ENCODE measurements at regions not wholly inside any gene's neighbourhood (a gene's known extent, or its start where the extent isn't known, plus 50 kb on each side); places are given as distances from the start of the nearest gene placed in this dataset.

DNA sequence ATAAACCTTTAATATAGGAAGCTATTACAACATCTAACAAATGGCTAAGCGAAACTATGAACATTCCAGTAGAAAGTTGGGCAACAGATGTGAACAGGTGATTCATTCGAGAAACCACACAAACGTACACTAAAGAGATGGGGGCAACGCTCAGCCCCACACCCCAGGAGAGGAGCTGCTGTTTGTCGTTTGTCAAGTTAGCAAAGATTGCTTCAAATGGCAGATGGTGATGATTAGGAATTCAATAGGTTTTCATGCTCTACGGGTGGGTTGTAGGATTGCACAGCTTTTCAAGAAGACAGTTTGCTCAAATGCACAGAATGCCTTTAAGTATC lies 154.7 kb upstream of the HDAC4 start:
- H3K4me1 Mint-ChIP-seq = peaks cover 10% of the 10 kb centered on the region
- H4K20me1 ChIP-seq (ENCODE audit: insufficient read depth, low read length) = no peaks in the 10 kb centered on the region
- peaks cover 0 to 9% of the 10 kb centered on the region in 2 donors for H3K4me1 ChIP-seq (ENCODE audit: control insufficient read depth in 1 of 2, insufficient read depth in 2 of 2, low read length in 2 of 2)

GRCh38 chr2:239554766-239555570 lies 154.1 kb upstream of the HDAC4 start:
- Histone ChIP-seq H3K9me3 (replicated peaks in 1 of 2; ENCODE audit: control insufficient read depth in 1 of 2, insufficient read depth in 1 of 2, low read length in 2 of 2) (no peaks in the 10 kb centered on the region), H3K27ac (ENCODE audit: low read depth in 1 of 2, low read length in 2 of 2) (no peak overlapping the region), H3K9ac (ENCODE audit: insufficient read depth, low read length, poor library complexity, severe bottlenecking) (no peak overlapping the region), H3K27me3 (ENCODE audit: control insufficient read depth in 2 of 2, insufficient read depth in 2 of 2, low read length in 2 of 2) (no peaks in the 10 kb centered on the region), H4K20me1 (ENCODE audit: insufficient read depth, low read length) (no peaks in the 10 kb centered on the region), H3K79me2 (ENCODE audit: insufficient read depth, low read length) (no peaks in the 10 kb centered on the region), H3K36me3 (replicated peaks in 1 of 2; ENCODE audit: control insufficient read depth in 1 of 2, insufficient read depth in 2 of 2, low read length in 2 of 2) (no peaks in the 10 kb centered on the region), H2AFZ (ENCODE audit: insufficient read depth, low read depth, low read length, poor library complexity, severe bottlenecking) (no peak overlapping the region), H3K4me3 (replicated peaks in 1 of 3; ENCODE audit: low read depth in 2 of 3, low read length in 3 of 3) (no peak overlapping the region), H3K4me1 (ENCODE audit: control insufficient read depth in 1 of 2, insufficient read depth in 2 of 2, low read length in 2 of 2) (peaks cover 0 to 9% of the 10 kb centered on the region in 2 donors), H3K4me2 (replicated peaks; ENCODE audit: extremely low read depth, low read length, poor library complexity, severe bottlenecking) (no peak overlapping the region)
- peaks cover 0 to 1% (median 0%) of the 10 kb centered on the region in 7 donors for H3K9me3 Mint-ChIP-seq
- peaks cover 10% of the 10 kb centered on the region for H3K4me1 Mint-ChIP-seq
- WGBS (ENCODE audit: insufficient coverage) = 74% methylated on average over 3 of the region's 8 CpGs
- H3K27ac Mint-ChIP-seq = peak overlapping the region in 1 of 7 donors; percentile 10
- intact Hi-C loops (cut with micrococcal nuclease) = no loop called here
- no peak overlapping the region for H3K4me3 Mint-ChIP-seq
- no peaks in the 10 kb centered on the region for H3K36me3 Mint-ChIP-seq
- H3K27me3 Mint-ChIP-seq (ENCODE audit: low read depth in 3 of 3) = peaks cover 0 to 13% (median 11%) of the 10 kb centered on the region in 3 donors
- DNase-seq = no peak
- TF ChIP-seq, protein P1, sequence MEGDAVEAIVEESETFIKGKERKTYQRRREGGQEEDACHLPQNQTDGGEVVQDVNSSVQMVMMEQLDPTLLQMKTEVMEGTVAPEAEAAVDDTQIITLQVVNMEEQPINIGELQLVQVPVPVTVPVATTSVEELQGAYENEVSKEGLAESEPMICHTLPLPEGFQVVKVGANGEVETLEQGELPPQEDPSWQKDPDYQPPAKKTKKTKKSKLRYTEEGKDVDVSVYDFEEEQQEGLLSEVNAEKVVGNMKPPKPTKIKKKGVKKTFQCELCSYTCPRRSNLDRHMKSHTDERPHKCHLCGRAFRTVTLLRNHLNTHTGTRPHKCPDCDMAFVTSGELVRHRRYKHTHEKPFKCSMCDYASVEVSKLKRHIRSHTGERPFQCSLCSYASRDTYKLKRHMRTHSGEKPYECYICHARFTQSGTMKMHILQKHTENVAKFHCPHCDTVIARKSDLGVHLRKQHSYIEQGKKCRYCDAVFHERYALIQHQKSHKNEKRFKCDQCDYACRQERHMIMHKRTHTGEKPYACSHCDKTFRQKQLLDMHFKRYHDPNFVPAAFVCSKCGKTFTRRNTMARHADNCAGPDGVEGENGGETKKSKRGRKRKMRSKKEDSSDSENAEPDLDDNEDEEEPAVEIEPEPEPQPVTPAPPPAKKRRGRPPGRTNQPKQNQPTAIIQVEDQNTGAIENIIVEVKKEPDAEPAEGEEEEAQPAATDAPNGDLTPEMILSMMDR (IDR thresholded peaks at IDR 0.05) = no peak

More for the DNA sequence above, 154.7 kb upstream of the HDAC4 start:
- no peak overlapping the region for H3K4me3 Mint-ChIP-seq
- Histone ChIP-seq H3K79me2 (ENCODE audit: insufficient read depth, low read length) (no peaks in the 10 kb centered on the region), H3K36me3 (replicated peaks in 1 of 2; ENCODE audit: control insufficient read depth in 1 of 2, insufficient read depth in 2 of 2, low read length in 2 of 2) (no peaks in the 10 kb centered on the region), H3K27me3 (ENCODE audit: control insufficient read depth in 2 of 2, insufficient read depth in 2 of 2, low read length in 2 of 2) (no peaks in the 10 kb centered on the region), H2AFZ (ENCODE audit: insufficient read depth, low read depth, low read length, poor library complexity, severe bottlenecking) (no peak overlapping the region), H3K27ac (ENCODE audit: low read depth in 1 of 2, low read length in 2 of 2) (no peak overlapping the region), H3K9ac (ENCODE audit: insufficient read depth, low read length, poor library complexity, severe bottlenecking) (no peak overlapping the region), H3K4me2 (replicated peaks; ENCODE audit: extremely low read depth, low read length, poor library complexity, severe bottlenecking) (no peak overlapping the region), H3K4me3 (replicated peaks in 1 of 3; ENCODE audit: low read depth in 2 of 3, low read length in 3 of 3) (no peak overlapping the region), H3K9me3 (replicated peaks in 1 of 2; ENCODE audit: control insufficient read depth in 1 of 2, insufficient read depth in 1 of 2, low read length in 2 of 2) (no peaks in the 10 kb centered on the region)
- peaks cover 0 to 13% (median 11%) of the 10 kb centered on the region in 3 donors for H3K27me3 Mint-ChIP-seq (ENCODE audit: low read depth in 3 of 3)
- TF ChIP-seq, protein P1 (IDR thresholded peaks at IDR 0.05) = no peak
- peak overlapping the region in 1 of 7 donors; percentile 84 for H3K27ac Mint-ChIP-seq
- H3K36me3 Mint-ChIP-seq = no peaks in the 10 kb centered on the region
- peak in 2 of 3 donors; percentile 1 to 27 for DNase-seq
- WGBS (ENCODE audit: insufficient coverage) = 67% methylated on average over 3 of the region's 6 CpGs
- intact Hi-C loops (cut with micrococcal nuclease) = no loop called here
- H3K9me3 Mint-ChIP-seq = peaks cover 0 to 1% (median 0%) of the 10 kb centered on the region in 7 donors
